ENCODE measurements at regions not wholly inside any gene's neighbourhood (a gene's known extent, or its start where the extent isn't known, plus 50 kb on each side); places are given as distances from the start of the nearest gene placed in this dataset.

- H3K4me3 ChIP-seq (ENCODE audit: low read depth, low read length): no peak overlapping the region
- no peak for TF ChIP-seq CTCF (conservative IDR thresholded peaks at IDR 0.05; ENCODE audit: low read depth, low read length)
- no peak for DNase-seq (ENCODE audit: low read depth)
Observed at GRCh38 chr3:18027161-18027939, 284.9 kb upstream of the TBC1D5 start.

- no peak for DNase-seq (ENCODE audit: low read depth)
- no peak overlapping the region for H3K4me3 ChIP-seq (ENCODE audit: low read depth, low read length)
- TF ChIP-seq CTCF (conservative IDR thresholded peaks at IDR 0.05; ENCODE audit: low read depth, low read length): no peak
Observed at GRCh38 chr3:18024715-18025114, 282.3 kb upstream of the TBC1D5 start.

GRCh38 chr3:18019161-18019495 is 276.7 kb upstream of the TBC1D5 start:
- no peak for TF ChIP-seq CTCF (conservative IDR thresholded peaks at IDR 0.05; ENCODE audit: low read depth, low read length)
- DNase-seq (ENCODE audit: low read depth): no peak
- H3K4me3 ChIP-seq (ENCODE audit: low read depth, low read length): no peak overlapping the region

GRCh38 chr3:18018491-18019160 is 276.2 kb upstream of the TBC1D5 start:
- DNase-seq (ENCODE audit: low read depth): peak; percentile 31
- no peak for TF ChIP-seq CTCF (conservative IDR thresholded peaks at IDR 0.05; ENCODE audit: low read depth, low read length)
- H3K4me3 ChIP-seq (ENCODE audit: low read depth, low read length): no peak overlapping the region

GRCh38 chr3:18016366-18016765 is 273.9 kb upstream of the TBC1D5 start:
- TF ChIP-seq CTCF (conservative IDR thresholded peaks at IDR 0.05; ENCODE audit: low read depth, low read length): no peak
- no peak overlapping the region for H3K4me3 ChIP-seq (ENCODE audit: low read depth, low read length)
- DNase-seq (ENCODE audit: low read depth): no peak

- no peak overlapping the region for H3K4me3 ChIP-seq (ENCODE audit: low read depth, low read length)
- TF ChIP-seq CTCF (conservative IDR thresholded peaks at IDR 0.05; ENCODE audit: low read depth, low read length): no peak
- DNase-seq (ENCODE audit: low read depth): no peak
Observed at GRCh38 chr3:18012933-18013332, 270.5 kb upstream of the TBC1D5 start.

- no peak for TF ChIP-seq CTCF (conservative IDR thresholded peaks at IDR 0.05; ENCODE audit: low read depth, low read length)
- no peak overlapping the region for H3K4me3 ChIP-seq (ENCODE audit: low read depth, low read length)
- no peak for DNase-seq (ENCODE audit: low read depth)
Observed at GRCh38 chr3:18012436-18012835, 270.0 kb upstream of the TBC1D5 start.
